ENCODE measurements at regions not wholly inside any gene's neighbourhood (a gene's known extent, or its start where the extent isn't known, plus 50 kb on each side); places are given as distances from the start of the nearest gene placed in this dataset.

DNA sequence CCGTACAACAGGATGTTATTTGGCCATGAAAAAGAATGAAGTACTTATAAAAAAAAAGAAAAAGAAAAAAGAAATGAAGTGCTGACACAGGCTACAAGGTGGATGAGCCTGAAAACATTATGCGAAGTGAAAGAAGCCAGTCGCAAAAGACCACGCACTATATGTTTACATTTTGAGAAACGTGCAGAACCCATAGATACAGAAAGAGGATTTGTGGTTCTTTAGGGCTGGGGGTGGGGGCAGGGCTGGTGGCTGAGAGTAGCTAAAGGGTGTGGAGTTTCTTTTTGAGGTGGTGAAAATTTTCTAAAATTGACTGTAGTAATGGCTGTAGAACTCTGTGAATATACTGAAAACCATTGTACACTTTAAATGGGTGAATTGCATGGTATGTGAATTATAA lies 86.0 kb upstream of the FAM20C start:
- H3K27me3 Mint-ChIP-seq (ENCODE audit: low read depth, unreplicated experiment) = peaks cover 56% of the 10 kb centered on the region
- H3K4me1 Mint-ChIP-seq (ENCODE audit: low read depth, unreplicated experiment) = peaks cover 7% of the 10 kb centered on the region

DNA sequence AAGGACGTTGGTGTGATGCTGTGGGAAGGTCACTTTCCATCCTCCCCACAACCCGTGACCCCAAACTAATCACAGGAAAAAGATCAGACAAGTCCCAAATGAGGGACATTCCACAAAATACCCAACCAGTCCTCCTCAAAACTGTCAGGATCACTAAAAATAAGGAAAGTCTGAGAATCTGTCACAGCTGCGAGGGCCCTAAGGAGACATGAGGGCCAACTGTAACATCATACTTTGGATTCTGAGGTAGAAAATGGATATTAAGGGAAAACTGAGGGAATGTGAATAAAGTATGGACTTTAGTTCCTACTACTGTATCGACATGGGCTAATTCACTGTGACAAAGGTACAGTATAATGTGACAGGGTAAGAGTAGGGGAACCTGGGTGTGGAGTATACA lies 85.1 kb upstream of the FAM20C start:
- Histone ChIP-seq H3K27ac (ENCODE audit: low read depth, low read length) (no peak overlapping the region), H3K9me3 (ENCODE audit: insufficient read depth, low read depth, low read length) (no peaks in the 10 kb centered on the region), H3K27me3 (ENCODE audit: insufficient read depth, low read length) (no peaks in the 10 kb centered on the region), H3K9ac (ENCODE audit: low read length) (no peak overlapping the region), H3K4me1 (ENCODE audit: insufficient read depth, low read length) (no peaks in the 10 kb centered on the region), H3K4me2 (ENCODE audit: low read length) (no peak overlapping the region), H3K36me3 (ENCODE audit: insufficient read depth, low read length) (no peaks in the 10 kb centered on the region), H2AFZ (ENCODE audit: low read depth, low read length) (no peak overlapping the region), H3K79me2 (ENCODE audit: insufficient read depth, low read length) (no peaks in the 10 kb centered on the region), H3K4me3 (ENCODE audit: insufficient read depth, low read depth, low read length) (no peak overlapping the region), H4K20me1 (ENCODE audit: insufficient read depth, low read length) (no peaks in the 10 kb centered on the region)
- DNase-seq (ENCODE audit: low read depth) = no peak
- H3K4me3 Mint-ChIP-seq (ENCODE audit: unreplicated experiment) = no peak overlapping the region
- H3K36me3 Mint-ChIP-seq (ENCODE audit: low read depth, unreplicated experiment) = peaks cover under 1% of the 10 kb centered on the region
- no peaks in the 10 kb centered on the region for H3K4me1 Mint-ChIP-seq (ENCODE audit: low read depth, unreplicated experiment)
- H3K27ac Mint-ChIP-seq (ENCODE audit: unreplicated experiment) = no peak overlapping the region
- TF ChIP-seq, protein P1, sequence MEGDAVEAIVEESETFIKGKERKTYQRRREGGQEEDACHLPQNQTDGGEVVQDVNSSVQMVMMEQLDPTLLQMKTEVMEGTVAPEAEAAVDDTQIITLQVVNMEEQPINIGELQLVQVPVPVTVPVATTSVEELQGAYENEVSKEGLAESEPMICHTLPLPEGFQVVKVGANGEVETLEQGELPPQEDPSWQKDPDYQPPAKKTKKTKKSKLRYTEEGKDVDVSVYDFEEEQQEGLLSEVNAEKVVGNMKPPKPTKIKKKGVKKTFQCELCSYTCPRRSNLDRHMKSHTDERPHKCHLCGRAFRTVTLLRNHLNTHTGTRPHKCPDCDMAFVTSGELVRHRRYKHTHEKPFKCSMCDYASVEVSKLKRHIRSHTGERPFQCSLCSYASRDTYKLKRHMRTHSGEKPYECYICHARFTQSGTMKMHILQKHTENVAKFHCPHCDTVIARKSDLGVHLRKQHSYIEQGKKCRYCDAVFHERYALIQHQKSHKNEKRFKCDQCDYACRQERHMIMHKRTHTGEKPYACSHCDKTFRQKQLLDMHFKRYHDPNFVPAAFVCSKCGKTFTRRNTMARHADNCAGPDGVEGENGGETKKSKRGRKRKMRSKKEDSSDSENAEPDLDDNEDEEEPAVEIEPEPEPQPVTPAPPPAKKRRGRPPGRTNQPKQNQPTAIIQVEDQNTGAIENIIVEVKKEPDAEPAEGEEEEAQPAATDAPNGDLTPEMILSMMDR (IDR thresholded peaks at IDR 0.05; ENCODE audit: insufficient read depth, low read depth, low read length) = no peak
- TF ChIP-seq EZH2 (IDR thresholded peaks at IDR 0.05; ENCODE audit: insufficient read depth, low read length) = no peak
- H3K9me3 Mint-ChIP-seq (ENCODE audit: unreplicated experiment) = peaks cover 15% of the 10 kb centered on the region
- peaks cover 58% of the 10 kb centered on the region for H3K27me3 Mint-ChIP-seq (ENCODE audit: low read depth, unreplicated experiment)
- FAIRE-seq = no peak

More for the DNA sequence above, 86.0 kb upstream of the FAM20C start:
- peaks cover 8% of the 10 kb centered on the region for H3K9me3 Mint-ChIP-seq (ENCODE audit: unreplicated experiment)
- TF ChIP-seq EZH2 (IDR thresholded peaks at IDR 0.05; ENCODE audit: insufficient read depth, low read length) = no peak
- TF ChIP-seq, protein P1 (IDR thresholded peaks at IDR 0.05; ENCODE audit: insufficient read depth, low read depth, low read length) = no peak
- Histone ChIP-seq H3K36me3 (ENCODE audit: insufficient read depth, low read length) (no peaks in the 10 kb centered on the region), H4K20me1 (ENCODE audit: insufficient read depth, low read length) (no peaks in the 10 kb centered on the region), H3K4me3 (ENCODE audit: insufficient read depth, low read depth, low read length) (no peak overlapping the region), H3K9me3 (ENCODE audit: insufficient read depth, low read depth, low read length) (no peaks in the 10 kb centered on the region), H3K4me2 (ENCODE audit: low read length) (no peak overlapping the region), H3K79me2 (ENCODE audit: insufficient read depth, low read length) (no peaks in the 10 kb centered on the region), H3K4me1 (ENCODE audit: insufficient read depth, low read length) (peaks cover 5% of the 10 kb centered on the region), H3K27me3 (ENCODE audit: insufficient read depth, low read length) (no peaks in the 10 kb centered on the region), H2AFZ (ENCODE audit: low read depth, low read length) (no peak overlapping the region), H3K27ac (ENCODE audit: low read depth, low read length) (no peak overlapping the region), H3K9ac (ENCODE audit: low read length) (no peak overlapping the region)
- H3K27ac Mint-ChIP-seq (ENCODE audit: unreplicated experiment) = no peak overlapping the region
- H3K4me3 Mint-ChIP-seq (ENCODE audit: unreplicated experiment) = no peak overlapping the region
- FAIRE-seq = no peak
- no peaks in the 10 kb centered on the region for H3K36me3 Mint-ChIP-seq (ENCODE audit: low read depth, unreplicated experiment)
- no peak for DNase-seq (ENCODE audit: low read depth)

DNA sequence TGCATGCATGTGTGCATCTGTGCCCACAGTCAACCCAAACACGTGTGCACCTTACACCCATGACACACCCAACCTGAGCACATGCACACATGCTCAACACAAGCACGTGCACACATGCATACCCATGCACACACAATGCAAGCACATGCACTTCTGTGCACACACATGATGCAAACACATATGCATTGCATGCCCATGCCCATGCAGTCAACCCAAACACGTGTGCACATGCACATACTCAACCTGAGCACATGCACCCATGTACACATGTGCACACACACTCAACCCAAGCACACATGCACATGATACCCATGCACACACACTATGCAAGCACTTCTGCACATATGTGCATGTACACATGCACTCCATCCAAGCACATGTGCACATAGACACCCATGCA lies 84.5 kb upstream of the FAM20C start:
- Histone ChIP-seq H3K36me3 (ENCODE audit: insufficient read depth, low read length) (no peaks in the 10 kb centered on the region), H3K9me3 (ENCODE audit: insufficient read depth, low read depth, low read length) (peaks cover 3% of the 10 kb centered on the region), H4K20me1 (ENCODE audit: insufficient read depth, low read length) (no peaks in the 10 kb centered on the region), H3K4me1 (ENCODE audit: insufficient read depth, low read length) (no peaks in the 10 kb centered on the region), H3K27me3 (ENCODE audit: insufficient read depth, low read length) (no peaks in the 10 kb centered on the region), H3K4me2 (ENCODE audit: low read length) (no peak overlapping the region), H3K27ac (ENCODE audit: low read depth, low read length) (no peak overlapping the region), H3K9ac (ENCODE audit: low read length) (no peak overlapping the region), H3K79me2 (ENCODE audit: insufficient read depth, low read length) (no peaks in the 10 kb centered on the region), H2AFZ (ENCODE audit: low read depth, low read length) (no peak overlapping the region), H3K4me3 (ENCODE audit: insufficient read depth, low read depth, low read length) (no peak overlapping the region)
- H3K4me3 Mint-ChIP-seq (ENCODE audit: unreplicated experiment) = no peak overlapping the region
- FAIRE-seq (no peak), DNase-seq (ENCODE audit: low read depth) (no peak)
- peaks cover 2% of the 10 kb centered on the region for H3K36me3 Mint-ChIP-seq (ENCODE audit: low read depth, unreplicated experiment)
- peaks cover 58% of the 10 kb centered on the region for H3K27me3 Mint-ChIP-seq (ENCODE audit: low read depth, unreplicated experiment)
- peaks cover 20% of the 10 kb centered on the region for H3K9me3 Mint-ChIP-seq (ENCODE audit: unreplicated experiment)
- no peaks in the 10 kb centered on the region for H3K4me1 Mint-ChIP-seq (ENCODE audit: low read depth, unreplicated experiment)
- TF ChIP-seq EZH2 (IDR thresholded peaks at IDR 0.05; ENCODE audit: insufficient read depth, low read length) = no peak
- TF ChIP-seq, protein P1 (IDR thresholded peaks at IDR 0.05; ENCODE audit: insufficient read depth, low read depth, low read length) = no peak
- no peak overlapping the region for H3K27ac Mint-ChIP-seq (ENCODE audit: unreplicated experiment)
